ENCODE measurements at regions not wholly inside any gene's neighbourhood (a gene's known extent, or its start where the extent isn't known, plus 50 kb on each side); places are given as distances from the start of the nearest gene placed in this dataset.

DNA sequence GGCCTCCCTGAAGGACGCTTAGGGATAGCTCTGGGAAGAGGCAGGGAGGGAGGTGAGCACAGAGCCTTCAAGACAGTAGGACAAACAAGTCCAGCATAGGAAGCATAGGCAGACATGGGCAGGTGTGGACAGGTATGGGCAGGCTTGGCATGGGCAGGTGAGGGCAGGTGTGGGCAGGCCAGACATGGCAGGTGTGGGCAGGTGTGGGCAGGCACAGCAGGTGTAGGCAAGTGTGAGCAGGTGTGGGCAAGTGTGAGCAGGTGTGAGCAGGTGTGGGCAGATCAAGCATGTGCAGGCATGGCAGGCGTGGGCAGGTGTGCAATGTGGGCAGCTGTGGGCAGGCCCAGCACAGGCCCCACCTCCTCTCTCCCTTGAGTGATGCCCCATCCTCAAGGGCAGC is 148.8 kb upstream of the ZMIZ1 start:
- no peak overlapping the region for H3K27ac Mint-ChIP-seq
- Histone ChIP-seq H3K9ac (ENCODE audit: low read length) (no peak overlapping the region), H3K27ac (ENCODE audit: low read length in 2 of 2) (no peak overlapping the region), H3K4me3 (ENCODE audit: control extremely low read depth in 1 of 5, extremely low read depth in 1 of 5, insufficient read depth in 1 of 5, low read depth in 2 of 5, low read length in 4 of 5) (no peak overlapping the region), H2AFZ (ENCODE audit: insufficient read depth, low read depth, low read length, poor library complexity, severe bottlenecking) (no peak overlapping the region), H3K4me2 (replicated peaks; ENCODE audit: low read depth, low read length, poor library complexity, severe bottlenecking) (no peak overlapping the region), H4K20me1 (ENCODE audit: control insufficient read depth, insufficient read depth, low read length, poor library complexity, severe bottlenecking) (no peaks in the 10 kb centered on the region), H3K27me3 (replicated peaks in 1 of 4; ENCODE audit: control extremely low read depth in 1 of 4, control insufficient read depth in 3 of 4, insufficient read depth in 4 of 4, low read length in 3 of 4) (peaks cover 0 to 4% (median 0%) of the 10 kb centered on the region in 4 experiments), H3K79me2 (ENCODE audit: control insufficient read depth, insufficient read depth, low read length) (no peaks in the 10 kb centered on the region), H3K4me1 (ENCODE audit: control insufficient read depth in 2 of 2, insufficient read depth in 2 of 2, low read length in 2 of 2) (no peaks in the 10 kb centered on the region), H3K9me3 (ENCODE audit: control extremely low read depth in 1 of 3, control insufficient read depth in 2 of 3, insufficient read depth in 1 of 3, low read length in 2 of 3) (no peaks in the 10 kb centered on the region), H3K36me3 (replicated peaks in 1 of 2; ENCODE audit: control extremely low read depth in 1 of 2, control insufficient read depth in 1 of 2, extremely low read depth in 1 of 2, insufficient read depth in 2 of 2, low read length in 1 of 2) (no peaks in the 10 kb centered on the region)
- peaks cover 39% of the 10 kb centered on the region for H3K27me3 Mint-ChIP-seq
- no peak for DNase-seq
- CTCF ChIA-PET, result no interaction called here
- intact Hi-C loops (cut with micrococcal nuclease), result no loop called here
- no peak overlapping the region for H3K4me3 Mint-ChIP-seq
- 78% methylated on average over 2 of the region's 2 CpGs for WGBS (ENCODE audit: insufficient coverage)
- no peak for ATAC-seq (ENCODE audit: low read depth)
- no peaks in the 10 kb centered on the region for H3K4me1 Mint-ChIP-seq
- POLR2A ChIA-PET, result no interaction called here
- H3K9me3 Mint-ChIP-seq (ENCODE audit: insufficient read depth), result no peaks in the 10 kb centered on the region
- TF ChIP-seq EZH2 (IDR thresholded peaks at IDR 0.05; ENCODE audit: borderline replicate concordance, insufficient read depth, low read depth, low read length, poor library complexity, severe bottlenecking) (no peak), CTCF (IDR thresholded peaks at IDR 0.05) (no peak)

DNA sequence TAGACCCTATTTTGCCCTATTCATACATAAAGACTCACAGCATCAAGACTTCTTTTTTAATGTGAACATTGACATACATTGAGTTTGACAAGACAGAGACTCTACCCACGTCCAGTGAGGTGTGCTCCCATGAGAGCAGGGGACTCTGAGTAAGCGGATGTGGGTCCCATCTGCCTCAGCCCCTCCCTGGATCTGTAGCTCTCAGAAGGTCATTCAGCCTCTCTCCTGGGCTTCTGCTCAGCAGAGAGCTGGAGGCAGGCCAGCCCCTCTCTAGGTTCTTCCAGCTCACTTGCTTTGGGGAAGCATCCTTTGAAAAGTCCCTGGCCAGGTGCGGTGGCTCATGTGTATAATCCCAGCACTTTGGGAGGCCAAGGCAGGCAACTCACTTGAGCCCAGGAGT is 146.9 kb upstream of the ZMIZ1 start:
- Mint-ChIP-seq H3K4me1 (no peaks in the 10 kb centered on the region), H3K9me3 (ENCODE audit: insufficient read depth) (no peaks in the 10 kb centered on the region), H3K4me3 (no peak overlapping the region), H3K27ac (no peak overlapping the region), H3K27me3 (peaks cover 41% of the 10 kb centered on the region)
- Histone ChIP-seq H3K4me3 (ENCODE audit: control extremely low read depth in 1 of 5, extremely low read depth in 1 of 5, insufficient read depth in 1 of 5, low read depth in 2 of 5, low read length in 4 of 5) (no peak overlapping the region), H3K4me1 (ENCODE audit: control insufficient read depth in 2 of 2, insufficient read depth in 2 of 2, low read length in 2 of 2) (no peaks in the 10 kb centered on the region), H3K27ac (ENCODE audit: low read length in 2 of 2) (no peak overlapping the region), H2AFZ (ENCODE audit: insufficient read depth, low read depth, low read length, poor library complexity, severe bottlenecking) (no peak overlapping the region), H3K79me2 (ENCODE audit: control insufficient read depth, insufficient read depth, low read length) (no peaks in the 10 kb centered on the region), H4K20me1 (ENCODE audit: control insufficient read depth, insufficient read depth, low read length, poor library complexity, severe bottlenecking) (no peaks in the 10 kb centered on the region), H3K36me3 (replicated peaks in 1 of 2; ENCODE audit: control extremely low read depth in 1 of 2, control insufficient read depth in 1 of 2, extremely low read depth in 1 of 2, insufficient read depth in 2 of 2, low read length in 1 of 2) (no peaks in the 10 kb centered on the region), H3K9ac (ENCODE audit: low read length) (no peak overlapping the region), H3K4me2 (replicated peaks; ENCODE audit: low read depth, low read length, poor library complexity, severe bottlenecking) (no peak overlapping the region), H3K27me3 (replicated peaks in 1 of 4; ENCODE audit: control extremely low read depth in 1 of 4, control insufficient read depth in 3 of 4, insufficient read depth in 4 of 4, low read length in 3 of 4) (peaks cover 0 to 4% (median 0%) of the 10 kb centered on the region in 4 experiments), H3K9me3 (ENCODE audit: control extremely low read depth in 1 of 3, control insufficient read depth in 2 of 3, insufficient read depth in 1 of 3, low read length in 2 of 3) (no peaks in the 10 kb centered on the region)
- ChIA-PET CTCF (no interaction called here), POLR2A (no interaction called here)
- DNase-seq, result no peak
- TF ChIP-seq CTCF (IDR thresholded peaks at IDR 0.05) (no peak), EZH2 (IDR thresholded peaks at IDR 0.05; ENCODE audit: borderline replicate concordance, insufficient read depth, low read depth, low read length, poor library complexity, severe bottlenecking) (no peak)
- ATAC-seq (ENCODE audit: low read depth), result no peak
- WGBS (ENCODE audit: insufficient coverage), result 94% methylated on average over 3 of the region's 3 CpGs
- intact Hi-C loops (cut with micrococcal nuclease), result no loop called here
